ENCODE measurements at regions not wholly inside any gene's neighbourhood (a gene's known extent, or its start where the extent isn't known, plus 50 kb on each side); places are given as distances from the start of the nearest gene placed in this dataset.
A peak's percentile ranks its signal among the peaks of the same experiment; 100 is the strongest.
"Not testable (repeated sequence)": the region's sequence is repeated elsewhere in the genome, so short reads cannot be mapped to it uniquely, and the experiment has no call there.

DNA sequence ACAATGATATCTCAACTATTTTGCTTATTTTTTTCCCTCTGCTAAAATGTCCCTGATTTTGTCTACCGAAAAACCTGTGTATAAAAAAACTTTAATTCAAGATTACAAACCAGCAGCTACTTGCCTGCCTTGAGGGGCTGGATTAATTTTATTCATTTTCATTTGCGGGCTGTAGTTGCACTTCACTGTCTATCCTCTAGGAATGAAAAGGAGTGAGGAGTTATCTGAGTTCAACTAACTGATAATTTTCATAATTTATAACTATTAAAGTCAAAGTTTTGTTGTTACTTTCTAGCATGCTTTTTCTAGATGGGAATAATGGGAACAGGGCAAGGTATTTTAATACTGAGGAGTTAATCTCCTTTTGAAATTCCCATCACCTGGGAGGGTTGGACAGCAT lies 50.3 kb upstream of the AGTPBP1 start:
- no CpG with 5 or more reads among the region's 2 CpGs for WGBS (ENCODE audit: insufficient coverage)
- H3K27ac ChIP-seq (ENCODE audit: low read depth, low read length); H3K4me3 ChIP-seq (ENCODE audit: low read depth, low read length); H3K4me1 ChIP-seq (ENCODE audit: control insufficient read depth, insufficient read depth, low read length); H3K9me3 ChIP-seq (ENCODE audit: control insufficient read depth, insufficient read depth, low read length); H3K36me3 ChIP-seq (ENCODE audit: control insufficient read depth, insufficient read depth, low read length); DNase-seq (ENCODE audit: low read depth in 4 of 6, low spot score in 6 of 6); H3K27me3 ChIP-seq (ENCODE audit: control insufficient read depth, insufficient read depth, low read length): not testable (repeated sequence)

DNA sequence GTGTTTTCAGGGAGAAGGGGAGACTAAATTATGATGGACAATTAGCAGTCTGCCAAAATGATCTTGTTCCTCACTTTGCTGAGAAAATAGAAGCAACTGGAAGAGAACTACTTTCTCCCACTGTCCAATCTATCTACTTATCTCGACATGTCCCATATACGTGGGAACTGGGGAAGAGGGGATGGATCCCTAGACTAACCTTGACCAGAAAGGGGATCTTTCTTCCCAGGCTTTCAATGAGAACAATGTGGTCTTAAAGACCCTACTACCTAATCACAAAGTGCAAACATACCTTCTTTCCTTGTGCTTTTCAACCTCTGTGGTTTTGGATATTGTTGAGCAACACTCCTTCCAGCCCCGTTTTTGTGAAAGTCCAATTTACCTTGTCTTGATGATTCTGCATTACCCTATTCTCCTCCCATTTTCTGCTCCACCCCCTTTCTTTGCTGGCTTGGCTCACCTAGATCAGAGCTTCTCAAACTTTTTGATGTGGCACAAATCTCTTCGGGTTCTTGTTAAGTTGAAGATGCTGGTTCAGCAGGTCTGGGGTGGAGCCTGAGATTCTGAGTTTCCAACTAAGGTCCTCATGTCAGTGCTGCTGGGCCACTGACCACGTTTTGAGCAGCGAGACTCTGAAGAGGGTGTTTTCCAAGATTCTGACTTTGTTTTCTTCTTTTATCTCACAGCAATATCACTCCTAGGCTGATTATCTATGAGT lies 61.4 kb upstream of the AGTPBP1 start:
- DNase-seq (ENCODE audit: low read depth in 4 of 6, low spot score in 6 of 6); H3K4me1 ChIP-seq (ENCODE audit: control insufficient read depth, insufficient read depth, low read length); H3K27me3 ChIP-seq (ENCODE audit: control insufficient read depth, insufficient read depth, low read length); H3K4me3 ChIP-seq (ENCODE audit: low read depth, low read length); H3K9me3 ChIP-seq (ENCODE audit: control insufficient read depth, insufficient read depth, low read length); H3K27ac ChIP-seq (ENCODE audit: low read depth, low read length); H3K36me3 ChIP-seq (ENCODE audit: control insufficient read depth, insufficient read depth, low read length): not testable (repeated sequence)
- 78% methylated on average over 2 of the region's 6 CpGs for WGBS (ENCODE audit: insufficient coverage)

DNA sequence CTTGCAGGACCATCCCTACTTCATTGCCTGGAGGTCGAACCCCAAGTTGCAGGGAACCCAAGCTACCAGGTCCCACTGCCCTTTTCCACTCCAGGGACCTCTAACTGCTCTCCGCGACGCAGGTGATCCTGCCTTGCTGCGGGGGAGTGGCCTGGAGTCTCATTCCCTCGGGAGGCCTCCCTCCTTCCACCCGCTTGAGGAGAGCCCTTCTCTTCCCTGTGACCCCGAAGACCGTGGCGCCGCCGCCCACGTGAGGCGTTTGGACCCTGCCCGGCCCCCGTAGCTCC lies 63.0 kb upstream of the AGTPBP1 start:
- not testable (repeated sequence) for H3K4me1 ChIP-seq (ENCODE audit: control insufficient read depth, insufficient read depth, low read length); DNase-seq (ENCODE audit: low read depth in 4 of 6, low spot score in 6 of 6); H3K27me3 ChIP-seq (ENCODE audit: control insufficient read depth, insufficient read depth, low read length); H3K36me3 ChIP-seq (ENCODE audit: control insufficient read depth, insufficient read depth, low read length); H3K9me3 ChIP-seq (ENCODE audit: control insufficient read depth, insufficient read depth, low read length)
- 0% methylated on average over 16 of the region's 16 CpGs for WGBS (ENCODE audit: insufficient coverage)
- Histone ChIP-seq H3K4me3 (ENCODE audit: low read depth, low read length) (peak overlapping the region; percentile 43), H3K27ac (ENCODE audit: low read depth, low read length) (peak overlapping the region; percentile 67)

DNA sequence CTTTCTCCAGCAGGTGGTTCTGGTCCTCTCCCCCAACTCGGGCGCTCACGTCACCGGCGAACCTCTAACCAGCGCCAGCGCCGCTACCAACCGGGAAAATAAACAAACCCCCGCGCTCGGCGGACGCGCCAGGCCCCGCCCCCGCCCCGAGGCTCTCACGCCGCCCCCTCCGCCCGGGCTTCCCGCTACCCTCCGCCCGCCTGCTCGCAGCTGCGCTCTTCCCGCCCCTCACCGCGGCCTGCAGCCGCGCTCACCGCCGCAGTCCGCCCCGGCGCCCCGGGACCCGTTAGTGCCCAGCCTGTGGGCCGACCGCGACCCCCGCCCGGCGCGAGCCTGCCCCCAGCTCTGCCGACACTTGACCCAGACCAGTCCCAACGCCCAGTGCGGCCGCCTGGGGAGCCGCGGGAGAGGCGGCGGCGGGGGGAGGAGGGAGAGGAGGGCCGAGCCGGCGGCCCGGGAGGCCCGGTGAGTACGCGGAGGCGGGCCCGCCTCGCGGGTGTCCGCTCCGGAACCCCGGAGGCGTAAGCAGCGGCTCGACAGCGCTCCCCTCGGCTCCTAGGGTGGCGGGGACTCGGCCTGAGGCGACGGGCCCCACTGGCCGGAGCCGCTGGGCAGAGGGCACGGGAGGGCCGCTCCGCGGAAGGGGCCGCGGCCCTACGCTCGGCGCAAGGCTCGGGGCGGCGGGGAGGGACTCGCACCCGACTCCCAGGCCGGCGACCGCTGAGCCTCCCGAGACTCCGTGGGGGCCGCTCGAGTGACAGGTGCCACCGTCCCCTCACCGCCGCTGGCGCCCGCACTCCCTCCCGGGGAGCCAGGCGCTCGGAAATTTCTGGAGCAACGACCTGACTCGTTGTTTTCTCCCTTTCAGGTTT lies 63.6 kb upstream of the AGTPBP1 start:
- peak; percentile 15 to 94 (median 58) for DNase-seq (ENCODE audit: low read depth in 4 of 6, low spot score in 6 of 6)
- H3K4me3 ChIP-seq (ENCODE audit: low read depth, low read length) = peak overlapping the region; percentile 62
- not testable (repeated sequence) for H3K27me3 ChIP-seq (ENCODE audit: control insufficient read depth, insufficient read depth, low read length); H3K36me3 ChIP-seq (ENCODE audit: control insufficient read depth, insufficient read depth, low read length); H3K9me3 ChIP-seq (ENCODE audit: control insufficient read depth, insufficient read depth, low read length); H3K4me1 ChIP-seq (ENCODE audit: control insufficient read depth, insufficient read depth, low read length)
- under 1% methylated on average over 104 of the region's 111 CpGs for whole genome bisulfite sequencing (ENCODE audit: insufficient coverage)
- peak overlapping the region; percentile 67 for H3K27ac ChIP-seq (ENCODE audit: low read depth, low read length)

DNA sequence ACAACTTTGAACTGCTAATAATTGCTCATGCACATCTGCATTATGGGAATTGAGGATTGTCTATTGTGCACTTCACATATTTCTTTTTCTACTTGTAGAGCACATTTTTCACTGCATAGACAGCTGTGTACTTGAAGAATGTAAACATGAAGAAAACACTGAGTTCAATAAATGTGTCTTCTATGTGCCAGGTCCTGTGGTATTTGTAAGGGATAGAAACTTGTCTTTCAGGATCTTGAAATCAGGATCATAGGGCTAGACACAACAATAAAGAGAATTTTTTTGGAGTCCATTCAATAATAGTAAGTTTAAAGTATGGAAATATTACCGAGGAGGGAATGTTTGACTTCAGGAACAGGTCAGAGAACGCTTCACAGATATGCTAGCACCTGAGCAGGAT lies 66.6 kb upstream of the AGTPBP1 start:
- not testable (repeated sequence) for DNase-seq (ENCODE audit: low read depth in 4 of 6, low spot score in 6 of 6); H3K27me3 ChIP-seq (ENCODE audit: control insufficient read depth, insufficient read depth, low read length); H3K36me3 ChIP-seq (ENCODE audit: control insufficient read depth, insufficient read depth, low read length); H3K27ac ChIP-seq (ENCODE audit: low read depth, low read length); H3K4me3 ChIP-seq (ENCODE audit: low read depth, low read length); H3K4me1 ChIP-seq (ENCODE audit: control insufficient read depth, insufficient read depth, low read length); H3K9me3 ChIP-seq (ENCODE audit: control insufficient read depth, insufficient read depth, low read length)
- 100% methylated on average over 1 of the region's 2 CpGs for WGBS (ENCODE audit: insufficient coverage)

DNA sequence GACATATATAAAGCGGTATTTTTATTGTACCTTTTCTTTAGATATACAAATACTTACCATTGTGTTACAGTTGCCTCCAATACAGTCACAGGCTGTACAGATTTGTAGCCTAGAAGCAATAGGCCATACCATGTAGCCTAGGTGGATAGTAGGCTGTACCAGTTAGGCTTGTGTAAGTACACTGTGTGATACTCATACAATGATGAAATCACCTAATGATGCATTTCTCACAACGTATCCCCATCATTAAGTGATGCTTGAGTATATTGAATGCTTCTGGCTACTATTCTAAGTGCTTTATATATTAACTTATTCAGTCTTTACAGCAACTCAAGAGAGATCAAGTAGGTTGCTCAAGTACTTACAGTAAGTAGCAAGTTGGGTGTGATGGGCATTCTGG lies 71.6 kb upstream of the AGTPBP1 start:
- H3K9me3 ChIP-seq (ENCODE audit: control insufficient read depth, insufficient read depth, low read length); H3K36me3 ChIP-seq (ENCODE audit: control insufficient read depth, insufficient read depth, low read length); H3K27ac ChIP-seq (ENCODE audit: low read depth, low read length); H3K4me1 ChIP-seq (ENCODE audit: control insufficient read depth, insufficient read depth, low read length); H3K27me3 ChIP-seq (ENCODE audit: control insufficient read depth, insufficient read depth, low read length); DNase-seq (ENCODE audit: low read depth in 4 of 6, low spot score in 6 of 6); H3K4me3 ChIP-seq (ENCODE audit: low read depth, low read length): not testable (repeated sequence)
- WGBS (ENCODE audit: insufficient coverage) = no CpG with 5 or more reads among the region's 2 CpGs

DNA sequence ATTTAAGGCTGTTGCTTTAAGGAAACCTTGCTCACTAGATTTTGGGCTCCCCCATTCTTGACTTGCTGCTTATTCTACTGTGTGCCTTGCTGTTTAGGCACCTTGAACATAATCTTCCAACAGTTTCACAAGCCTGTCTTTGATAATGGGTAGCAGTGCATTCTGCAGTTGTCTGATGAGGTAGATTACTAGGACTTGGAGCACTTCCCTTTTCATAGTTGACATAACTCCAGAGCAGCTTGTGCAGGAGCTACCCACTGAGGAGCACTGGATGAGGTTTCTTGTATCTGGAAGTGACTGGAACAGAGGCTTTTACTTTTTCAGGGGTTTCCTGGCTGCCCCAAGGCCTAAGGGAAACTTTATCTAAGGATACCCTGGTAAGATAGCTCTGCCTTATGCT lies 73.0 kb upstream of the AGTPBP1 start:
- not testable (repeated sequence) for H3K27me3 ChIP-seq (ENCODE audit: control insufficient read depth, insufficient read depth, low read length); H3K36me3 ChIP-seq (ENCODE audit: control insufficient read depth, insufficient read depth, low read length); H3K4me1 ChIP-seq (ENCODE audit: control insufficient read depth, insufficient read depth, low read length)

DNA sequence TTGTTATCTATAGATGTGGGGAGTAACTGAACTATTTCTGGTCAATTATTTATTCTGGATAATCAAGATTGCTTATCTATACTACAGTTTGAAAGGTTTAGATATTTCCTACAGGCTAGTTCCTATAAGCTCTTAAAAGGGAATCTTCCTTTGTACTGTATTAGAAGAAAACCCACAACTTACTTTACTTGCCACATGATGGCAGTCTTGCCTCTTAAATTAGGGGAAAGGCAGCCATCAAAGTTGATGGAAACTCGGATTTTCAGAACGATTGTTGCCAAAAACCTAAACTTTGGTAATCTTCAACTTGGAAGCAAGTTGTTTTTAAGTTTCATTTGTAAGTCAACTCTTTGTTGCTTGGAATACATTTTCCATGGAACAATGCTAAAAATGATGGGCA lies 77.2 kb upstream of the AGTPBP1 start:
- not testable (repeated sequence) for H3K4me3 ChIP-seq (ENCODE audit: low read depth, low read length); H3K36me3 ChIP-seq (ENCODE audit: control insufficient read depth, insufficient read depth, low read length); H3K27ac ChIP-seq (ENCODE audit: low read depth, low read length); H3K9me3 ChIP-seq (ENCODE audit: control insufficient read depth, insufficient read depth, low read length); H3K4me1 ChIP-seq (ENCODE audit: control insufficient read depth, insufficient read depth, low read length); H3K27me3 ChIP-seq (ENCODE audit: control insufficient read depth, insufficient read depth, low read length)
- WGBS (ENCODE audit: insufficient coverage) = no CpG with 5 or more reads among the region's 2 CpGs
- DNase-seq (ENCODE audit: low read depth in 4 of 6, low spot score in 6 of 6) = peak in 2 of 6 donors; percentile 38 to 60

More for the DNA sequence above, 73.0 kb upstream of the AGTPBP1 start:
- H3K27ac ChIP-seq (ENCODE audit: low read depth, low read length); H3K9me3 ChIP-seq (ENCODE audit: control insufficient read depth, insufficient read depth, low read length); DNase-seq (ENCODE audit: low read depth in 4 of 6, low spot score in 6 of 6); H3K4me3 ChIP-seq (ENCODE audit: low read depth, low read length): not testable (repeated sequence)

DNA sequence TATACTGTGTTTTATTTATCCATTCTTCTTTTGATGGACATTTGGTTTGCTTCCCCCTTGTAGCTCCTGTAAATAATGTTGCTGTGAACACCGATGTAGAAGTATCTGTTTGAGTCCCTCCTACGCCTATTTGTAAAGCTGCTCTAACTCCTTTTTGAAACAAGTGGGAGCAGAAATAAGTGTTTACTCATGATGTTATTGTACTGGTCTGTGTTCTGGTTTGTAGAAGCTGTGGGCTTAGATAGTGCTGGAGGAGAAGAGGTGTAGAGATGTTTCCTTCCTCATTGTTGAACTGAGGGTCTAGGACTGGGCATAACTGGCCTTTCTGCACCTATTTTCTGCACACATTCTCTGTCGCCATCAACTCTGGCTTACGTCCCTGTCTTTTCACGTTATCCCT lies 78.8 kb upstream of the AGTPBP1 start:
- not testable (repeated sequence) for DNase-seq (ENCODE audit: low read depth in 4 of 6, low spot score in 6 of 6)
- 80% methylated on average over 2 of the region's 5 CpGs for WGBS (ENCODE audit: insufficient coverage)

DNA sequence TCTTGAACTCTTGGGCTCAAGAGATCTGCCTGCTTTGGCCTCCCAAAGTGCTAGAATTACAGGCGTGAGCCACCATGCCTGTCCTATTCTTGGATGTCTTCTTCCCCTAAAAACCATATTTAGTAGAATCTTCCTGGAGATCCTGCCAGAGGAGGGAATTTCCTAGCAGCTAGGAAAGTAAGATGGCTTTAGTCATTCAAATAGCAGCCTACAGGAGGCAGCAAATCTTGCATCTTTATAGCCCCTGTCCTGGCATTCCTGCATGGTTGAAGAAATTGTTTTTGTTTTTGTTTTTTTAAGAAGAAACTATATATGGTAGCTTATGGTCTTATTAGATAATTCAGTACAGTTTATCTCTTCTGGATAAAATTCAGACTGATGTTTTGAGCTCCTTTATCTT lies 83.2 kb upstream of the AGTPBP1 start:
- H3K27ac ChIP-seq (ENCODE audit: low read depth, low read length); H3K36me3 ChIP-seq (ENCODE audit: control insufficient read depth, insufficient read depth, low read length); H3K4me1 ChIP-seq (ENCODE audit: control insufficient read depth, insufficient read depth, low read length); H3K9me3 ChIP-seq (ENCODE audit: control insufficient read depth, insufficient read depth, low read length); H3K27me3 ChIP-seq (ENCODE audit: control insufficient read depth, insufficient read depth, low read length); H3K4me3 ChIP-seq (ENCODE audit: low read depth, low read length); DNase-seq (ENCODE audit: low read depth in 4 of 6, low spot score in 6 of 6): not testable (repeated sequence)
- WGBS (ENCODE audit: insufficient coverage) = no CpG with 5 or more reads among the region's 1 CpG

More for the DNA sequence above, 78.8 kb upstream of the AGTPBP1 start:
- H3K4me3 ChIP-seq (ENCODE audit: low read depth, low read length); H3K27ac ChIP-seq (ENCODE audit: low read depth, low read length); H3K36me3 ChIP-seq (ENCODE audit: control insufficient read depth, insufficient read depth, low read length); H3K27me3 ChIP-seq (ENCODE audit: control insufficient read depth, insufficient read depth, low read length); H3K4me1 ChIP-seq (ENCODE audit: control insufficient read depth, insufficient read depth, low read length); H3K9me3 ChIP-seq (ENCODE audit: control insufficient read depth, insufficient read depth, low read length): not testable (repeated sequence)
